ENCODE measurements at regions not wholly inside any gene's neighbourhood (a gene's known extent, or its start where the extent isn't known, plus 50 kb on each side); places are given as distances from the start of the nearest gene placed in this dataset.
"Not testable (repeated sequence)": the region's sequence is repeated elsewhere in the genome, so short reads cannot be mapped to it uniquely, and the experiment has no call there.

DNA sequence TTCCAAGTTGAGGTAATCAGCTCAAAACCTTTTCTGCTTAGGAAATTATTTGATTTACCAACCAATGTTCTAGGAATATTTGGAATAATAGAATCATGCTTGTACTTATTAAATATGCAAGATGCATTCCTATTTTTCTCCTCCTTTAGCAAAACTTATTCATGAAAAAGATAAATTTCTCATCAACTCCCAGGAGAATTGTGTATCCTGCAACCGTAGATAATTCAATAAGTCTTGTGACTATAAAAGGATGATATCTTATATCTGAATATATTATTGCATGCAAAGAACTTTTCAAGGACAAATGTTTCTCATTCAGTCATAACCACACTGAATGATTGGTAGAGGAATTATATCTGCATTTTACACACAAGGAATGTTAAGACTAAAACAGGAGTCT is 84.9 kb upstream of the CCNG1 start:
- no peak for DNase-seq (ENCODE audit: extremely low spot score)
- Histone ChIP-seq H3K4me1 (ENCODE audit: insufficient read depth) (no peaks in the 10 kb centered on the region), H3K27ac (ENCODE audit: low read depth) (no peak overlapping the region), H3K36me3 (ENCODE audit: insufficient read depth) (no peaks in the 10 kb centered on the region), H3K4me3 (ENCODE audit: low read depth, low read length) (no peak overlapping the region)
- WGBS = 58% methylated on average over 1 of the region's 1 CpG

DNA sequence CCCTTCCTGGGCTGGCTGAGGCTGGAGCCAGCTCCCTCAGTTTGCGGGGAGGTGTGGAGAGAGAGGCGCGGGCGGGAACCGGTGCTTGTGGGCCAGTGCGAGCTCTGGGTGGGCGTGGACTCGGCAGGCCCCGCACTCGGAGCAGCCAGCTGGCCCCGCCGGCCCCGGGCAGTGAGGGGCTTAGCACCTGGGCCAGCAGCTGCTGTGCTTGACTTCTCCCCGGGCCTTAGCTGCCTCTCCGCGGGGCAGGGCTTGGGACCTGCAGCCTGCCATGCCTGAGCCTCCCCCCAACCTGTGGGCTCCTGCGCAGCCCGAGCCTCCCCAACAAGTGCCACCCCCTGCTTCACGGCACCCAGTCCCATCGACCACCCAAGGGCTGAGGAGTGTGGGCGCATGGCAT is 81.6 kb upstream of the CCNG1 start:
- H3K27ac ChIP-seq (ENCODE audit: low read depth); H3K4me3 ChIP-seq (ENCODE audit: low read depth, low read length); H3K36me3 ChIP-seq (ENCODE audit: insufficient read depth); DNase-seq (ENCODE audit: extremely low spot score); H3K4me1 ChIP-seq (ENCODE audit: insufficient read depth): not testable (repeated sequence)
- 98% methylated on average over 21 of the region's 21 CpGs for WGBS

- H3K27ac ChIP-seq (ENCODE audit: low read depth) = no peak overlapping the region
- 50% methylated on average over 2 of the region's 2 CpGs for WGBS
- H3K36me3 ChIP-seq (ENCODE audit: insufficient read depth) = no peaks in the 10 kb centered on the region
- DNase-seq (ENCODE audit: extremely low spot score) = no peak
- no peaks in the 10 kb centered on the region for H3K4me1 ChIP-seq (ENCODE audit: insufficient read depth)
- no peak overlapping the region for H3K4me3 ChIP-seq (ENCODE audit: low read depth, low read length)
These were observed 79.8 kb upstream of the CCNG1 start for GRCh38 chr5:163357636-163358035.

GRCh38 chr5:163360656-163361055 is 76.7 kb upstream of the CCNG1 start:
- WGBS = 69% methylated on average over 3 of the region's 3 CpGs
- Histone ChIP-seq H3K4me3 (ENCODE audit: low read depth, low read length) (no peak overlapping the region), H3K36me3 (ENCODE audit: insufficient read depth) (no peaks in the 10 kb centered on the region), H3K4me1 (ENCODE audit: insufficient read depth) (no peaks in the 10 kb centered on the region), H3K27ac (ENCODE audit: low read depth) (no peak overlapping the region)
- no peak for DNase-seq (ENCODE audit: extremely low spot score)

DNA sequence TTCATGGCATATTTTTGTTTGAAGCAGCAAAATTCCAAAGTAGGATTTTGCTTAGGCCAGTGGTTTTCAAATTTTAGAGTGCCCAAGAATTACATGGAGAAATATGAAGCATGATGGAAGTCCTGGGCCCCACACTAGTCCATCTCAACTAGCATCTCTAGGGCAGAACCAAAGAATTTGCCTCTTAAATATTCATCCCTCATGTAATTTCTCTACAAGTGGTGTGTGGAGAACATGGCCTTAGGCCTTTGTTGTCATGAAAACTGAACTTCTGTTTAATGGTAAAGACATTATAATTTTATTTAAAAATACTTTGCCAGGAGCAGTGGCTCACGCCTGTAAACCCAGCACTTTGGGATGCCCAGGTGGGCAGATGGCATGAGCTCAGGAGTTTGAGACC is 75.9 kb upstream of the CCNG1 start:
- no peak for DNase-seq (ENCODE audit: extremely low spot score)
- Histone ChIP-seq H3K27ac (ENCODE audit: low read depth) (no peak overlapping the region), H3K4me1 (ENCODE audit: insufficient read depth) (no peaks in the 10 kb centered on the region), H3K4me3 (ENCODE audit: low read depth, low read length) (no peak overlapping the region), H3K36me3 (ENCODE audit: insufficient read depth) (no peaks in the 10 kb centered on the region)
- 95% methylated on average over 1 of the region's 1 CpG for WGBS

GRCh38 chr5:163362840-163363371 is 74.5 kb upstream of the CCNG1 start:
- no peak for DNase-seq (ENCODE audit: extremely low spot score)
- Histone ChIP-seq H3K4me3 (ENCODE audit: low read depth, low read length) (no peak overlapping the region), H3K4me1 (ENCODE audit: insufficient read depth) (no peaks in the 10 kb centered on the region), H3K36me3 (ENCODE audit: insufficient read depth) (no peaks in the 10 kb centered on the region), H3K27ac (ENCODE audit: low read depth) (no peak overlapping the region)
- 55% methylated on average over 2 of the region's 2 CpGs for whole genome bisulfite sequencing

GRCh38 chr5:163363389-163363788 is 74.0 kb upstream of the CCNG1 start:
- Histone ChIP-seq H3K27ac (ENCODE audit: low read depth) (no peak overlapping the region), H3K4me1 (ENCODE audit: insufficient read depth) (no peaks in the 10 kb centered on the region), H3K4me3 (ENCODE audit: low read depth, low read length) (no peak overlapping the region), H3K36me3 (ENCODE audit: insufficient read depth) (no peaks in the 10 kb centered on the region)
- no peak for DNase-seq (ENCODE audit: extremely low spot score)
- 44% methylated on average over 1 of the region's 1 CpG for WGBS

DNA sequence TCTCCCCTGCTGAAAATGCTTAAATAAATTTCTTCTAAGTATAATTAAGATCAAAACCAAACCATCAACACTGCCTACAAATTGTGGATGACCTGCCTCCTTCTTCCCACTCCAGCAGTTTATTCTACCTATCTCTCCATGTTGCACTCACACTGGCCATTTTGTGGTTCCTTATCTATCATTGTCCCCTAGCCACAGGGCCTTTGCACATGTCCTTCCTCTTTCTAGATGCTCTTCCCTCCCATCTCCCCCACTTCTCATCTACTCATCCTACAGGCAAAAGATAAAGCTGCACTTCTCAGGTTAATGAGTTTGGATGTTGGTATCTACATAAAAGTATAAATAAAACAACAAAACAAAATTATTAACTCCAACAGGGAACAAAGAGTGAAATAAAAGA is 70.6 kb upstream of the CCNG1 start:
- no peaks in the 10 kb centered on the region for H3K4me1 ChIP-seq (ENCODE audit: insufficient read depth)
- DNase-seq (ENCODE audit: extremely low spot score) = no peak
- no peak overlapping the region for H3K27ac ChIP-seq (ENCODE audit: low read depth)
- H3K36me3 ChIP-seq (ENCODE audit: insufficient read depth) = no peaks in the 10 kb centered on the region
- no peak overlapping the region for H3K4me3 ChIP-seq (ENCODE audit: low read depth, low read length)

DNA sequence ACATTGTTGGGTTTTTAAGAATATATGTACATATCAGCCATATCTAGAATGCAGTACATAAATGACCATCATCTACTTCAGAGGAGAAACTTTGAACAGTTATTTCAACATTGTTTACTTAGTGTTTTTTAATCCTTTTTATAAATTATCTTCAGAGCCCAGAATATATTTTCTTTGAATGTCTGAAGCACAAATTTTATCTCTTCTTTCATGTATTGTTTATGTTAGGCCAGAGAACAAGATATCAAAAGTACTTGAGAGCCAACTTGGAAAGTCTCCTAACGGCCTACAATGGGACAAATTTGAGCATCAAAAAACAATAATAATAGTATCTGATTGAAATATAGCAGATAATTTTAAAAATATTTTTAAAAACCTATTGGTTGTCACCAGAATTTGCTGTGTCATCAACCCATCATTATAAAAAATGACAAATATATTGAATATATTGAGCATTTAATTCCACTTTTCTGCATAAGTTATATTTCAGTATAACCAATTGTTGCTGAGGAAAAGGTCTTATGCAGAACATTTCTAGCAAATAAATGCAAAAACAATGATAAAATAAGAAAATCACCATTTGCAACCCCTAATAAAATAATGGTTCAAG is 67.5 kb upstream of the CCNG1 start:
- no peak for DNase-seq (ENCODE audit: extremely low spot score)
- Histone ChIP-seq H3K36me3 (ENCODE audit: insufficient read depth) (no peaks in the 10 kb centered on the region), H3K4me3 (ENCODE audit: low read depth, low read length) (no peak overlapping the region), H3K4me1 (ENCODE audit: insufficient read depth) (no peaks in the 10 kb centered on the region), H3K27ac (ENCODE audit: low read depth) (no peak overlapping the region)
- WGBS = 21% methylated on average over 1 of the region's 1 CpG

GRCh38 chr5:163373436-163374084 is 63.8 kb upstream of the CCNG1 start:
- Histone ChIP-seq H3K27ac (ENCODE audit: low read depth) (no peak overlapping the region), H3K4me1 (ENCODE audit: insufficient read depth) (no peaks in the 10 kb centered on the region), H3K4me3 (ENCODE audit: low read depth, low read length) (no peak overlapping the region), H3K36me3 (ENCODE audit: insufficient read depth) (no peaks in the 10 kb centered on the region)
- WGBS = 60% methylated on average over 2 of the region's 2 CpGs
- DNase-seq (ENCODE audit: extremely low spot score) = no peak

GRCh38 chr5:163377982-163378381 is 59.4 kb upstream of the CCNG1 start:
- WGBS = 85% methylated on average over 6 of the region's 6 CpGs

GRCh38 chr5:163379298-163380155 is 57.9 kb upstream of the CCNG1 start:
- DNase-seq (ENCODE audit: extremely low spot score) = no peak
- H3K36me3 ChIP-seq (ENCODE audit: insufficient read depth) = no peaks in the 10 kb centered on the region
- H3K27ac ChIP-seq (ENCODE audit: low read depth) = no peak overlapping the region
- no peak overlapping the region for H3K4me3 ChIP-seq (ENCODE audit: low read depth, low read length)
- WGBS = 76% methylated on average over 7 of the region's 7 CpGs
- H3K4me1 ChIP-seq (ENCODE audit: insufficient read depth) = no peaks in the 10 kb centered on the region

More at GRCh38 chr5:163377982-163378381, 59.4 kb upstream of the CCNG1 start:
- no peak for DNase-seq (ENCODE audit: extremely low spot score)
- Histone ChIP-seq H3K27ac (ENCODE audit: low read depth) (no peak overlapping the region), H3K4me1 (ENCODE audit: insufficient read depth) (no peaks in the 10 kb centered on the region), H3K36me3 (ENCODE audit: insufficient read depth) (no peaks in the 10 kb centered on the region), H3K4me3 (ENCODE audit: low read depth, low read length) (no peak overlapping the region)

DNA sequence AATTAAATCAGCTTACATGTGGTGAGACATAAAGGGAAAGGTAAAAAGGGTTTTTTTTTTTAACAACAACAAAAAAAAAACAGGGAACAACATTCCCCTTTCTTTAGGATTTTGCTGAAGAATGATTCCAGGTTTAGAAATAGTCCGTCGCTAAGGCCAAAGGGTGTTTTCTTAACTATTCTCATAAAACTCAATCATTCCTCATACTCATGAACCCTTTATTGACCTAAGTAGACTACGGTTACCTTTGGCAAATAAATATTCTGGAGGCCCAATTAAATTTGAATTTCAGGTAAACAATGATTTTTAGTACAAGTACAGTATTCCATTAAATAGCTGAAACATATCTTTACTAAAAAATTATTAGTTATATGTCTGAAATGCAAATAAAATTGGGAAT is 55.6 kb upstream of the CCNG1 start:
- WGBS = 79% methylated on average over 3 of the region's 3 CpGs

DNA sequence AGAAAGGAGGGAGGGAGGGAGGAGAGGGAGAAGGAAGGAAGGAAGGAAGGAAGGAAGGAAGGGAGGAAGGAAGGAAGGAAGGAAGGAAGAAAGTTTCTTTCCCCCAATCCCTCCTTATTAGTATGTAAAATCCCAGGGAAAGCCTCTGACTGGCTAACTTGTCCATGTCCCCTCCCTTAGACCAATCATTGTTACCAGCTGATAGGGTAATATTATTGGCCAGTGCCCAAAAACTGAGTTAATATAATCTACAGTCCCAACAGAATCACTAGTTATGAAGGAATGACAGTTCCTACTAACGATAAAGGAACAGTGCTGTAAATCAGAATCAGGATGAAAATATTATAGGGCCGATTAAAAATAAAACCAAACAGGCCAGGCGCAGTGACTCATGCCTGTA is 53.6 kb upstream of the CCNG1 start:
- Histone ChIP-seq H3K27ac (ENCODE audit: low read depth) (no peak overlapping the region), H3K4me3 (ENCODE audit: low read depth, low read length) (no peak overlapping the region), H3K4me1 (ENCODE audit: insufficient read depth) (no peaks in the 10 kb centered on the region), H3K36me3 (ENCODE audit: insufficient read depth) (no peaks in the 10 kb centered on the region)
- WGBS = 62% methylated on average over 3 of the region's 3 CpGs
- no peak for DNase-seq (ENCODE audit: extremely low spot score)

More for the DNA sequence above, 55.6 kb upstream of the CCNG1 start:
- H3K4me3 ChIP-seq (ENCODE audit: low read depth, low read length) = no peak overlapping the region
- no peak for DNase-seq (ENCODE audit: extremely low spot score)
- no peaks in the 10 kb centered on the region for H3K4me1 ChIP-seq (ENCODE audit: insufficient read depth)
- H3K36me3 ChIP-seq (ENCODE audit: insufficient read depth) = no peaks in the 10 kb centered on the region
- H3K27ac ChIP-seq (ENCODE audit: low read depth) = no peak overlapping the region
